B cell (primary cell): ENCODE measurements at regions not wholly inside any gene's neighbourhood (a gene's known extent, or its start where the extent isn't known, plus 50 kb on each side); places are given as distances from the start of the nearest gene placed in this dataset.

Experiments used
- ATAC-seq: fragments of 200-7000 bp; cut with Tn5 transposase; one replicate; pipeline ENCODE4 v1.10.0; 2021; ENCODE audit warnings: low read depth, mild to moderate bottlenecking, moderate number of reproducible peaks, moderate library complexity
- CTCF ChIA-PET: fragments of 350-600 bp; sonication (Branson Sonifier 250); formaldehyde crosslinking; loops from one replicate; lab custom pipeline; 2021; ENCODE audit warnings: antibody characterized with exemption, inconsistent platforms; lab: Charles Lee
- POLR2A ChIA-PET: fragments of 350-600 bp; sonication (Branson Sonifier 250); formaldehyde crosslinking; loops from one replicate; lab custom pipeline; 2021; ENCODE audit warnings: antibody characterized with exemption; lab: Charles Lee
- DNase-seq: peaks from one replicate; pipeline ENCODE4 v3.0.0; 2013
- H2AFZ ChIP-seq: 2 replicates; pipeline ENCODE4 v1.6.1; 2012; ENCODE audit warnings: mild to moderate bottlenecking, low read depth, low read length; ENCODE audit not compliant: insufficient read depth, poor library complexity, severe bottlenecking
- H3K27ac ChIP-seq, 2 donors: 1 replicate in 1 of 2; 2 replicates in 1 of 2; pipeline ENCODE4 v1.5.1; 2012 to 2013; ENCODE audit warnings: low read length in 2 of 2, mild to moderate bottlenecking in 2 of 2, moderate library complexity in 1 of 2
- H3K27me3 ChIP-seq, 4 experiments: fragments of 200-600 bp in 1 of 4; sonication (generic) in 1 of 4; replicated peaks in 1 of 4; 1 replicate in 2 of 4; 2 replicates in 2 of 4; pipeline versions ENCODE4 v1.6.1 to v1.7.0; 2013 to 2016; ENCODE audit warnings: low read length in 3 of 4, mild to moderate bottlenecking in 2 of 4, mixed read lengths in 1 of 4, moderate library complexity in 1 of 4; ENCODE audit not compliant: insufficient read depth in 4 of 4, control insufficient read depth in 3 of 4; ENCODE audit errors: control extremely low read depth in 1 of 4
- H3K36me3 ChIP-seq, 2 experiments: replicated peaks in 1 of 2; 1 replicate in 1 of 2; 2 replicates in 1 of 2; pipeline versions ENCODE4 v1.6.1 to v1.7.1; 2013; ENCODE audit warnings: low read length in 1 of 2; ENCODE audit not compliant: insufficient read depth in 2 of 2, control insufficient read depth in 1 of 2; ENCODE audit errors: control extremely low read depth in 1 of 2, extremely low read depth in 1 of 2
- H3K4me1 ChIP-seq, 2 donors: fragments of 200-600 bp in 1 of 2; sonication (generic) in 1 of 2; 1 replicate in 1 of 2; 2 replicates in 1 of 2; pipeline versions ENCODE4 v1.5.1 to v1.6.1; 2013 to 2017; ENCODE audit warnings: low read length in 2 of 2; ENCODE audit not compliant: control insufficient read depth in 2 of 2, insufficient read depth in 2 of 2
- H3K4me2 ChIP-seq: replicated peaks from 2 replicates; pipeline ENCODE3; 2012; ENCODE audit warnings: mild to moderate bottlenecking, low read depth, low read length; ENCODE audit not compliant: poor library complexity, severe bottlenecking
- H3K4me3 ChIP-seq, 5 experiments: fragments of 200-600 bp in 1 of 5; sonication (generic) in 1 of 5; 1 replicate in 3 of 5; 2 replicates in 2 of 5; pipeline versions ENCODE4 v1.5.1 to v1.7.0; 2011 to 2016; ENCODE audit warnings: low read length in 4 of 5, mild to moderate bottlenecking in 4 of 5, low read depth in 2 of 5, control low read depth in 1 of 5, moderate library complexity in 1 of 5; ENCODE audit not compliant: insufficient read depth in 1 of 5; ENCODE audit errors: control extremely low read depth in 1 of 5, extremely low read depth in 1 of 5
- H3K79me2 ChIP-seq: fragments of 200-600 bp; sonication (generic); one replicate; pipeline ENCODE4 v1.6.0; 2016; ENCODE audit warnings: low read length; ENCODE audit not compliant: control insufficient read depth, insufficient read depth
- H3K9ac ChIP-seq: fragments of 200-600 bp; sonication (generic); 2 replicates; pipeline ENCODE4 v1.6.1; 2017; ENCODE audit warnings: mild to moderate bottlenecking, low read length, moderate library complexity
- H3K9me3 ChIP-seq, 3 donors: one replicate each; pipeline versions ENCODE4 v1.6.1 to v1.7.1; 2013; ENCODE audit warnings: low read length in 2 of 3; ENCODE audit not compliant: control insufficient read depth in 2 of 3, insufficient read depth in 1 of 3; ENCODE audit errors: control extremely low read depth in 1 of 3
- H4K20me1 ChIP-seq: 2 replicates; pipeline ENCODE4 v1.6.0; 2012; ENCODE audit warnings: mild to moderate bottlenecking, low read length; ENCODE audit not compliant: insufficient read depth, control insufficient read depth, poor library complexity, severe bottlenecking
- H3K27ac Mint-ChIP-seq: one replicate; pipeline ENCODE4 v1.8.0; 2021; ENCODE audit warnings: mixed read lengths
- H3K27me3 Mint-ChIP-seq: one replicate; pipeline ENCODE4 v1.8.0; 2021; ENCODE audit warnings: mixed read lengths
- H3K4me1 Mint-ChIP-seq: one replicate; pipeline ENCODE4 v1.8.0; 2021; ENCODE audit warnings: mixed read lengths
- H3K4me3 Mint-ChIP-seq: one replicate; pipeline ENCODE4 v1.8.0; 2021; ENCODE audit warnings: mixed read lengths
- H3K9me3 Mint-ChIP-seq: one replicate; pipeline ENCODE4 v1.8.0; 2022; ENCODE audit warnings: mixed read lengths; ENCODE audit not compliant: insufficient read depth
- CTCF ChIP-seq: fragments of 200-600 bp; IDR thresholded peaks from one replicate; pipeline ENCODE4 v1.8.0; 2022; ENCODE audit warnings: antibody characterized with exemption, mild to moderate bottlenecking
- EZH2 ChIP-seq: IDR thresholded peaks from 2 replicates; pipeline ENCODE4 v1.6.1; 2012; ENCODE audit warnings: borderline replicate concordance, low read depth, mild to moderate bottlenecking, moderate library complexity, low read length; ENCODE audit not compliant: insufficient read depth, poor library complexity, severe bottlenecking
- WGBS: methylation state at CpG from one replicate; pipeline ENCODE4 v1.1.5; 2013; ENCODE audit warnings: missing lambda C conversion rate; ENCODE audit not compliant: insufficient coverage; 5-methylcytosine and 5-hydroxymethylcytosine counted together
- intact Hi-C: fragments of 100-400 bp; cut with micrococcal nuclease; formaldehyde crosslinking; loops from one replicate; pipeline ENCODE4 v1.10.0; 2022

GRCh38 chr3:30131191-30131590 is 475.2 kb upstream of the TGFBR2 start:
- Histone ChIP-seq H3K27me3 (no peaks in the 10 kb centered on the region), H3K9ac (no peak overlapping the region), H2AFZ (no peak overlapping the region), H3K79me2 (no peaks in the 10 kb centered on the region), H3K36me3 (no peaks in the 10 kb centered on the region), H3K4me3 (no peak overlapping the region), H3K27ac (no peak overlapping the region), H3K4me1 (no peaks in the 10 kb centered on the region), H4K20me1 (no peaks in the 10 kb centered on the region), H3K9me3 (peaks cover 0 to 3% (median 2%) of the 10 kb centered on the region in 3 donors), H3K4me2 (no peak overlapping the region)
- no peak for ATAC-seq
- H3K27me3 Mint-ChIP-seq, result peaks cover 11% of the 10 kb centered on the region
- ChIA-PET POLR2A (no interaction called here), CTCF (no interaction called here)
- no peak overlapping the region for H3K4me3 Mint-ChIP-seq
- H3K27ac Mint-ChIP-seq, result no peak overlapping the region
- no peaks in the 10 kb centered on the region for H3K4me1 Mint-ChIP-seq
- intact Hi-C loops, result no loop called here
- no peak for TF ChIP-seq EZH2
- no peak for TF ChIP-seq CTCF
- no peak for DNase-seq
- peaks cover 4% of the 10 kb centered on the region for H3K9me3 Mint-ChIP-seq
- 80% methylated on average over 1 of the region's 4 CpGs for WGBS

DNA sequence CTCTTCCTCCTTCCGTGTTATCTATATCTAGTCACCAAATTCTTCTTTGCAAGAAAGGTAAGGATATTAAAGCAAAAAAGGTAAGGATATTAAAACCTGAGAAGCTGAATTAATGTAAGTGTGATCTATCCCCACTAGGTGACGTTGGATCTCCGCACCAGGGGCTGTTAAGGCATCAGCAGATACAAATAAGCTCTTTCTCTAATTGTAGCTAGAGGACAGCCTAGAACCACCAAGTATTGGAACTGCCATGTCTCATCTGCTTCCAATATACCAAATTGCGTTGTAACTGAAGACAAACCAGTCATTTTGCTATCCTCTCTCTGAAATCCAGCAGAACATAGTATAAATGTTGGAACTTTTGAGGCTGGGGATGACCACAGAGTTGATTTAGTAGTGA is 471.2 kb upstream of the TGFBR2 start:
- ATAC-seq (no peak), DNase-seq (no peak)
- POLR2A ChIA-PET, result no interaction called here
- H3K9me3 ChIP-seq, result peaks cover 0 to 4% (median 1%) of the 10 kb centered on the region in 3 donors
- H3K9me3 Mint-ChIP-seq, result peaks cover 6% of the 10 kb centered on the region
- no peak overlapping the region for H2AFZ ChIP-seq
- H3K27me3 Mint-ChIP-seq, result peaks cover 8% of the 10 kb centered on the region
- H3K4me2 ChIP-seq, result no peak overlapping the region
- H4K20me1 ChIP-seq, result no peaks in the 10 kb centered on the region
- no peak for TF ChIP-seq EZH2
- no peak for TF ChIP-seq CTCF
- intact Hi-C loops, result no loop called here
- H3K9ac ChIP-seq, result no peak overlapping the region
- no peaks in the 10 kb centered on the region for H3K4me1 ChIP-seq
- no peak overlapping the region for H3K4me3 Mint-ChIP-seq
- no peaks in the 10 kb centered on the region for H3K27me3 ChIP-seq
- H3K79me2 ChIP-seq, result no peaks in the 10 kb centered on the region
- no peaks in the 10 kb centered on the region for H3K36me3 ChIP-seq
- no peak overlapping the region for H3K4me3 ChIP-seq
- 100% methylated on average over 2 of the region's 4 CpGs for WGBS
- CTCF ChIA-PET, result interaction anchor here (1.7 kb wide), 2 partner anchors 63 to 558 kb away, joined by 5 read pairs; no protein-coding TSS in a partner anchor
- no peak overlapping the region for H3K27ac Mint-ChIP-seq
- H3K4me1 Mint-ChIP-seq, result no peaks in the 10 kb centered on the region
- no peak overlapping the region for H3K27ac ChIP-seq
